ENCODE measurements at regions not wholly inside any gene's neighbourhood (a gene's known extent, or its start where the extent isn't known, plus 50 kb on each side); places are given as distances from the start of the nearest gene placed in this dataset.

GRCh38 chr13:104447348-104447747 is 1381.1 kb upstream of the SLC10A2 start:
- H3K4me1 Mint-ChIP-seq = no peaks in the 10 kb centered on the region
- H3K36me3 Mint-ChIP-seq = no peaks in the 10 kb centered on the region
- H3K4me3 Mint-ChIP-seq = no peak overlapping the region
- ATAC-seq (ENCODE audit: low read depth) = no peak
- no peak overlapping the region for H3K27ac Mint-ChIP-seq
- POLR2A ChIA-PET = no interaction called here
- no peaks in the 10 kb centered on the region for H3K27me3 Mint-ChIP-seq
- DNase-seq = no peak
- H3K9me3 Mint-ChIP-seq = peaks cover 6% of the 10 kb centered on the region

- no peaks in the 10 kb centered on the region for H3K36me3 Mint-ChIP-seq
- H3K27ac Mint-ChIP-seq = no peak overlapping the region
- no peaks in the 10 kb centered on the region for H3K4me1 Mint-ChIP-seq
- ATAC-seq (ENCODE audit: low read depth) (no peak), DNase-seq (no peak)
- H3K27me3 Mint-ChIP-seq = no peaks in the 10 kb centered on the region
- H3K4me3 Mint-ChIP-seq = no peak overlapping the region
- POLR2A ChIA-PET = no interaction called here
- H3K9me3 Mint-ChIP-seq = peaks cover 3% of the 10 kb centered on the region
Measured at GRCh38 chr13:104442536-104442935, 1376.3 kb upstream of the SLC10A2 start.

- no peak for ATAC-seq (ENCODE audit: low read depth)
- Mint-ChIP-seq H3K27me3 (no peaks in the 10 kb centered on the region), H3K9me3 (no peaks in the 10 kb centered on the region), H3K27ac (no peak overlapping the region), H3K4me3 (no peak overlapping the region), H3K36me3 (no peaks in the 10 kb centered on the region), H3K4me1 (no peaks in the 10 kb centered on the region)
- POLR2A ChIA-PET = no interaction called here
- no peak for DNase-seq
Measured at GRCh38 chr13:104436555-104436954, 1370.3 kb upstream of the SLC10A2 start.

GRCh38 chr13:104431895-104432294 is 1365.7 kb upstream of the SLC10A2 start:
- ATAC-seq (ENCODE audit: low read depth) (no peak), DNase-seq (no peak)
- H3K4me1 Mint-ChIP-seq = no peaks in the 10 kb centered on the region
- H3K36me3 Mint-ChIP-seq = no peaks in the 10 kb centered on the region
- H3K27ac Mint-ChIP-seq = no peak overlapping the region
- H3K4me3 Mint-ChIP-seq = no peak overlapping the region
- no peaks in the 10 kb centered on the region for H3K9me3 Mint-ChIP-seq
- no peaks in the 10 kb centered on the region for H3K27me3 Mint-ChIP-seq
- POLR2A ChIA-PET = no interaction called here

GRCh38 chr13:104426435-104426834 is 1360.2 kb upstream of the SLC10A2 start:
- no peaks in the 10 kb centered on the region for H3K36me3 Mint-ChIP-seq
- no peak overlapping the region for H3K27ac Mint-ChIP-seq
- ATAC-seq (ENCODE audit: low read depth) (no peak), DNase-seq (no peak)
- H3K9me3 Mint-ChIP-seq = no peaks in the 10 kb centered on the region
- no peak overlapping the region for H3K4me3 Mint-ChIP-seq
- no peaks in the 10 kb centered on the region for H3K27me3 Mint-ChIP-seq
- POLR2A ChIA-PET = no interaction called here
- H3K4me1 Mint-ChIP-seq = no peaks in the 10 kb centered on the region

GRCh38 chr13:104422668-104423067 is 1356.5 kb upstream of the SLC10A2 start:
- H3K36me3 Mint-ChIP-seq = no peaks in the 10 kb centered on the region
- ATAC-seq (ENCODE audit: low read depth) (no peak), DNase-seq (no peak)
- H3K27me3 Mint-ChIP-seq = no peaks in the 10 kb centered on the region
- no peak overlapping the region for H3K27ac Mint-ChIP-seq
- H3K9me3 Mint-ChIP-seq = no peaks in the 10 kb centered on the region
- H3K4me3 Mint-ChIP-seq = no peak overlapping the region
- POLR2A ChIA-PET = no interaction called here
- H3K4me1 Mint-ChIP-seq = no peaks in the 10 kb centered on the region

GRCh38 chr13:104416973-104417372 is 1350.8 kb upstream of the SLC10A2 start:
- Mint-ChIP-seq H3K9me3 (no peaks in the 10 kb centered on the region), H3K27me3 (no peaks in the 10 kb centered on the region), H3K4me3 (no peak overlapping the region), H3K36me3 (no peaks in the 10 kb centered on the region), H3K4me1 (no peaks in the 10 kb centered on the region), H3K27ac (no peak overlapping the region)
- DNase-seq (no peak), ATAC-seq (ENCODE audit: low read depth) (no peak)
- POLR2A ChIA-PET = no interaction called here

- no peaks in the 10 kb centered on the region for H3K36me3 Mint-ChIP-seq
- POLR2A ChIA-PET = no interaction called here
Measured at GRCh38 chr13:104414771-104415170, 1348.6 kb upstream of the SLC10A2 start.

GRCh38 chr13:104414181-104414580 is 1348.0 kb upstream of the SLC10A2 start:
- POLR2A ChIA-PET = no interaction called here
- DNase-seq = no peak

More at GRCh38 chr13:104414771-104415170, 1348.6 kb upstream of the SLC10A2 start:
- no peak for DNase-seq
- Mint-ChIP-seq H3K27me3 (no peaks in the 10 kb centered on the region), H3K4me1 (no peaks in the 10 kb centered on the region), H3K9me3 (no peaks in the 10 kb centered on the region), H3K27ac (no peak overlapping the region), H3K4me3 (no peak overlapping the region)
- no peak for ATAC-seq (ENCODE audit: low read depth)

GRCh38 chr13:104411141-104411765 is 1345.0 kb upstream of the SLC10A2 start:
- POLR2A ChIA-PET = no interaction called here
- no peaks in the 10 kb centered on the region for H3K36me3 Mint-ChIP-seq
- H3K27ac Mint-ChIP-seq = no peak overlapping the region
- ATAC-seq (ENCODE audit: low read depth) (no peak), DNase-seq (no peak)
- H3K27me3 Mint-ChIP-seq = no peaks in the 10 kb centered on the region
- no peak overlapping the region for H3K4me3 Mint-ChIP-seq
- no peaks in the 10 kb centered on the region for H3K4me1 Mint-ChIP-seq
- no peaks in the 10 kb centered on the region for H3K9me3 Mint-ChIP-seq

More at GRCh38 chr13:104414181-104414580, 1348.0 kb upstream of the SLC10A2 start:
- H3K27ac Mint-ChIP-seq = no peak overlapping the region
- H3K27me3 Mint-ChIP-seq = no peaks in the 10 kb centered on the region
- H3K36me3 Mint-ChIP-seq = no peaks in the 10 kb centered on the region
- ATAC-seq (ENCODE audit: low read depth) = no peak
- no peak overlapping the region for H3K4me3 Mint-ChIP-seq
- H3K4me1 Mint-ChIP-seq = no peaks in the 10 kb centered on the region
- H3K9me3 Mint-ChIP-seq = no peaks in the 10 kb centered on the region

- Mint-ChIP-seq H3K4me1 (no peaks in the 10 kb centered on the region), H3K4me3 (no peak overlapping the region), H3K27ac (no peak overlapping the region), H3K27me3 (no peaks in the 10 kb centered on the region), H3K9me3 (no peaks in the 10 kb centered on the region), H3K36me3 (no peaks in the 10 kb centered on the region)
- POLR2A ChIA-PET = no interaction called here
- DNase-seq (no peak), ATAC-seq (ENCODE audit: low read depth) (no peak)
Measured at GRCh38 chr13:104408733-104409132, 1342.5 kb upstream of the SLC10A2 start.

- DNase-seq (no peak), ATAC-seq (ENCODE audit: low read depth) (no peak)
- no peaks in the 10 kb centered on the region for H3K9me3 Mint-ChIP-seq
- POLR2A ChIA-PET = no interaction called here
- H3K36me3 Mint-ChIP-seq = no peaks in the 10 kb centered on the region
- no peaks in the 10 kb centered on the region for H3K27me3 Mint-ChIP-seq
- H3K27ac Mint-ChIP-seq = no peak overlapping the region
- H3K4me3 Mint-ChIP-seq = no peak overlapping the region
- H3K4me1 Mint-ChIP-seq = no peaks in the 10 kb centered on the region
Measured at GRCh38 chr13:104404325-104404724, 1338.1 kb upstream of the SLC10A2 start.

GRCh38 chr13:104389691-104390090 is 1323.5 kb upstream of the SLC10A2 start:
- Mint-ChIP-seq H3K27ac (no peak overlapping the region), H3K9me3 (peaks cover 2% of the 10 kb centered on the region), H3K27me3 (no peaks in the 10 kb centered on the region), H3K4me1 (no peaks in the 10 kb centered on the region), H3K4me3 (no peak overlapping the region), H3K36me3 (no peaks in the 10 kb centered on the region)
- ATAC-seq (ENCODE audit: low read depth) (no peak), DNase-seq (no peak)
- POLR2A ChIA-PET = no interaction called here

- H3K27me3 Mint-ChIP-seq = no peaks in the 10 kb centered on the region
- no peaks in the 10 kb centered on the region for H3K4me1 Mint-ChIP-seq
Measured at GRCh38 chr13:104387510-104387909, 1321.3 kb upstream of the SLC10A2 start.

GRCh38 chr13:104385404-104385803 is 1319.2 kb upstream of the SLC10A2 start:
- Mint-ChIP-seq H3K27me3 (no peaks in the 10 kb centered on the region), H3K9me3 (peaks cover 2% of the 10 kb centered on the region), H3K27ac (no peak overlapping the region), H3K4me1 (no peaks in the 10 kb centered on the region), H3K36me3 (no peaks in the 10 kb centered on the region), H3K4me3 (no peak overlapping the region)
- no peak for ATAC-seq (ENCODE audit: low read depth)
- POLR2A ChIA-PET = no interaction called here
- no peak for DNase-seq

More at GRCh38 chr13:104387510-104387909, 1321.3 kb upstream of the SLC10A2 start:
- POLR2A ChIA-PET = no interaction called here
- H3K27ac Mint-ChIP-seq = no peak overlapping the region
- no peak overlapping the region for H3K4me3 Mint-ChIP-seq
- no peaks in the 10 kb centered on the region for H3K36me3 Mint-ChIP-seq
- DNase-seq (no peak), ATAC-seq (ENCODE audit: low read depth) (no peak)
- H3K9me3 Mint-ChIP-seq = peaks cover 2% of the 10 kb centered on the region
